ENCODE measurements at regions not wholly inside any gene's neighbourhood (a gene's known extent, or its start where the extent isn't known, plus 50 kb on each side); places are given as distances from the start of the nearest gene placed in this dataset.

DNA sequence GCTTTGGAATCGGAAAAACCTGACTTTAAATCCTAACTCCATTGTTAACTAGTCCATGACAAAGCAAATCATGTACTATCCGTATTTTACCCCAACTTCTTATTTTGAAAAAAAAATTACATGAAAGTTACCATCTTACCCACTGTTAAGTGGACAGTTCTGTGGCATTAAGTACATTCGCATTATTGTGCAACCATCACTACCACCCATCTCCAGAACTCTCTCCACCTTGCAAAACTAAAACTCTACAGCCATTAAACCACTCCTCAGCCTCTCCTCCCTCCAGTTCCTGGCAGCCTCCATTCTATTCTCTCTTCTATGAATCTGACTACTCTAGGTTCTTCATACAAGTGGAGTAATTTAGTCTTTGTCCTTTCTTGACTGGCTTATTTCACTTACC lies 176.5 kb downstream of the USP12 start:
- no peaks in the 10 kb centered on the region for H3K27me3 ChIP-seq
- peaks cover 0 to 5% (median 0%) of the 10 kb centered on the region in 4 donors for H3K9me3 ChIP-seq
- no peaks in the 10 kb centered on the region for H3K36me3 ChIP-seq
- WGBS, 2 donors = 90 to 94% methylated on average over 3 of the region's 3 CpGs
- DNase-seq (ENCODE audit: low spot score in 2 of 2) = no peak
- TF ChIP-seq CTCF (IDR thresholded peaks at IDR 0.05) = no peak
- TF ChIP-seq EP300 (IDR thresholded peaks at IDR 0.05) = no peak
- no peak for TF ChIP-seq POLR2A (IDR thresholded peaks at IDR 0.05)
- H3K4me3 ChIP-seq = no peak overlapping the region
- H3K4me1 ChIP-seq = peaks cover 0 to 27% (median 5%) of the 10 kb centered on the region in 4 donors
- H3K27ac ChIP-seq = no peak overlapping the region

DNA sequence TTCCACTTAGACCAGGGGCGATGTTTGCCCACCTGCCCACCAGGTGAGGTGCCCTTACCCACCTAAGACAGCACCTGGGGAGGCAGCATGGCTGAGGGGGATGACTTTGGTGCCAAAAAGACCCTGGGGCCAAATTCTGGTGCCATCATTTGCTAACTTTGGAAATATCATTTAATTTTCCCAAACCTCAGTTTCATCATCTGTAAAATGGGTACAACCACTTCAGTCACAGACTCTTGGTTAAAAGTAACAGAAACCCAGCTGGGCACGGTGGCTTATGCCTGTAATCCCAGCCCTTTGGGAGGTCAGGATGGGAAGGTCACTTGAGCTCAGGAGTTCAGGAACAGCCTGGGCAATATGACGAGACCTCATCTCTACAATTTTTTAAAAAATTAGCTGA lies 177.8 kb downstream of the USP12 start:
- Histone ChIP-seq H3K27ac (no peak overlapping the region), H3K4me1 (peaks cover 0 to 37% (median 5%) of the 10 kb centered on the region in 4 donors), H3K4me3 (no peak overlapping the region), H3K36me3 (no peaks in the 10 kb centered on the region), H3K27me3 (no peaks in the 10 kb centered on the region), H3K9me3 (peaks cover 0 to 5% (median 0%) of the 10 kb centered on the region in 4 donors)
- TF ChIP-seq EP300 (IDR thresholded peaks at IDR 0.05) (no peak), CTCF (IDR thresholded peaks at IDR 0.05) (no peak), POLR2A (IDR thresholded peaks at IDR 0.05) (no peak)
- DNase-seq (ENCODE audit: low spot score in 2 of 2) = no peak
- WGBS, 2 donors = 92 to 94% methylated on average over 3 of the region's 3 CpGs

GRCh38 chr13:26992951-26993719 lies 178.5 kb downstream of the USP12 start:
- DNase-seq (ENCODE audit: low spot score in 2 of 2) = no peak
- Histone ChIP-seq H3K27ac (no peak overlapping the region), H3K4me1 (peaks cover 0 to 43% (median 4%) of the 10 kb centered on the region in 4 donors), H3K27me3 (no peaks in the 10 kb centered on the region), H3K4me3 (no peak overlapping the region), H3K36me3 (no peaks in the 10 kb centered on the region), H3K9me3 (peaks cover 0 to 5% (median 0%) of the 10 kb centered on the region in 4 donors)
- WGBS, 2 donors = 62 to 64% methylated on average over 4 of the region's 4 CpGs
- TF ChIP-seq EP300 (IDR thresholded peaks at IDR 0.05) (no peak), POLR2A (IDR thresholded peaks at IDR 0.05) (no peak), CTCF (IDR thresholded peaks at IDR 0.05) (no peak)

- Histone ChIP-seq H3K9me3 (peaks cover 0 to 4% (median 0%) of the 10 kb centered on the region in 4 donors), H3K27me3 (no peaks in the 10 kb centered on the region), H3K27ac (peak overlapping the region in 2 of 4 donors; percentile 66 to 76), H3K4me3 (no peak overlapping the region), H3K4me1 (peaks cover 0 to 43% (median 3%) of the 10 kb centered on the region in 4 donors), H3K36me3 (no peaks in the 10 kb centered on the region)
- peak in 1 of 2 donors; percentile 23 for TF ChIP-seq EP300 (IDR thresholded peaks at IDR 0.05)
- no peak for TF ChIP-seq POLR2A (IDR thresholded peaks at IDR 0.05)
- DNase-seq (ENCODE audit: low spot score in 2 of 2) = no peak
- 45 to 49% methylated on average over 12 of the region's 12 CpGs for WGBS, 2 donors
Measured at GRCh38 chr13:26991508-26992181, 180.0 kb downstream of the USP12 start.

DNA sequence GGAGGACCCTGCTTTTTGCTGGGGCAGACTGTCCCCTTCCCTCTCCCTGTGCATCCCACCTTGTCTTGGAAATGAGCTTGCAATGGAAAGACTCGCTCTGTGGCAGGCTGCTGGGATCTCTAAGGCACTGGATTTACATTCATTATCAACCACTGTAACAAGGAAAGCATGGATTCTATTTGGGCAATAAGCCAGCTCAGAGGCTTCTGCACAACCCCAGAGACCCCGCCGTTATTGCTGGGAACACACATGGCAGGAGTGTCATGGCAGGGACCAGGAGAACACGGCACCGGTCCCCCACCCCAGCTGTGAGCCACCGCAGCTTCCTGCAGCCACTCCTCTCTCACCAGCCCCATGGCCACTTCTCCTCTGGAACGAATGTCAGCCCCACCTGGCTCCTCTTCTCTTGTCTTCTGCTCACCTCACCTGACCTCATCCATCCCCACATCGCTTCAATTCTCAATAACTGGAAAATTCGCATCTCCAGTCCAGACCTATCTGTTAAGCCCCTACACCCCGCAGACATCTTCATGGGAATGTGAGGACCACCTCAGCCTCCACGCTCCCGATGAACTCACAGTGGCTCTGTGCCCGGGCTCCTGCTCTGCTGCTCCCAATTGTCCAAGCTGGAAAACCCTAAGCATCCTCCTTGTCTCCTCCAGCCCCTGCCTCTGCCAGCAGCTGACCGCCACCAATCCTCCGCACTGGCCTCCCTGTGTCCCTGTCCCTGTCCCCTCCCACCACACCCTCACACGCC lies 181.5 kb downstream of the USP12 start:
- Histone ChIP-seq H3K4me3 (no peak overlapping the region), H3K27ac (peak overlapping the region in 1 of 4 donors; percentile 31), H3K27me3 (no peaks in the 10 kb centered on the region), H3K36me3 (no peaks in the 10 kb centered on the region), H3K9me3 (no peaks in the 10 kb centered on the region), H3K4me1 (peaks cover 0 to 48% (median 3%) of the 10 kb centered on the region in 4 donors)
- DNase-seq (ENCODE audit: low spot score in 2 of 2) = no peak
- WGBS, 2 donors = 80 to 82% methylated on average over 16 of the region's 16 CpGs
- TF ChIP-seq EP300 (IDR thresholded peaks at IDR 0.05) = no peak
- no peak for TF ChIP-seq CTCF (IDR thresholded peaks at IDR 0.05)
